HG03565 (cell line): ENCODE measurements at regions not wholly inside any gene's neighbourhood (a gene's known extent, or its start where the extent isn't known, plus 50 kb on each side); places are given as distances from the start of the nearest gene placed in this dataset.
"Not testable (repeated sequence)": the region's sequence is repeated elsewhere in the genome, so short reads cannot be mapped to it uniquely, and the experiment has no call there.

Experiments
- ATAC-seq: cut with Tn5 transposase; IDR thresholded peaks from one replicate; pipeline ENCODE4 v1.9.1; 2021; ENCODE audit warnings: mild to moderate bottlenecking, moderate library complexity; ENCODE audit not compliant: unreplicated experiment

- no peak for ATAC-seq
These were observed 207.2 kb upstream of the ZNF184 start for GRCh38 chr6:27679964-27680694.

- no peak for ATAC-seq
These were observed 206.5 kb upstream of the ZNF184 start for GRCh38 chr6:27679308-27679963.

GRCh38 chr6:27678469-27678868 lies 205.6 kb upstream of the ZNF184 start:
- no peak for ATAC-seq

DNA sequence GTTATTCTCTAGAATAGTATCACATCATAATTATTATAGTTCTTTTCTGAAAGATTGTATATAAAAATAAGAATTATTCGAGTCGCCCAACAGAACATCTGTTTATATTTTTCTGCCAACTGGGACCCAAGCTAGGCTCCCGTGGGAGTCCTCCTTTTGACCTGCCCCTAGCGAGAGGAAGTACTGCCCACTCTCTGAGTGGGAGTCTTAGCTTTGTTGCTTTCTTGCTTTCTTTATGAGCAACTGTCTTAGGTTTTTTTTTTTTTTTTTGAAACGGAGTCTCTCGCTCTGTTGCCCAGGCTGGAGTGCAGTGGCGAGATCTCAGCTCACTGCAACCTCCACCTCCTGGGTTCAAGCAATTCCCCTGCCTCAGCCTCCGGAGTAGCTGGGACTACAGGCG lies 202.0 kb upstream of the ZNF184 start:
- no peak for ATAC-seq

DNA sequence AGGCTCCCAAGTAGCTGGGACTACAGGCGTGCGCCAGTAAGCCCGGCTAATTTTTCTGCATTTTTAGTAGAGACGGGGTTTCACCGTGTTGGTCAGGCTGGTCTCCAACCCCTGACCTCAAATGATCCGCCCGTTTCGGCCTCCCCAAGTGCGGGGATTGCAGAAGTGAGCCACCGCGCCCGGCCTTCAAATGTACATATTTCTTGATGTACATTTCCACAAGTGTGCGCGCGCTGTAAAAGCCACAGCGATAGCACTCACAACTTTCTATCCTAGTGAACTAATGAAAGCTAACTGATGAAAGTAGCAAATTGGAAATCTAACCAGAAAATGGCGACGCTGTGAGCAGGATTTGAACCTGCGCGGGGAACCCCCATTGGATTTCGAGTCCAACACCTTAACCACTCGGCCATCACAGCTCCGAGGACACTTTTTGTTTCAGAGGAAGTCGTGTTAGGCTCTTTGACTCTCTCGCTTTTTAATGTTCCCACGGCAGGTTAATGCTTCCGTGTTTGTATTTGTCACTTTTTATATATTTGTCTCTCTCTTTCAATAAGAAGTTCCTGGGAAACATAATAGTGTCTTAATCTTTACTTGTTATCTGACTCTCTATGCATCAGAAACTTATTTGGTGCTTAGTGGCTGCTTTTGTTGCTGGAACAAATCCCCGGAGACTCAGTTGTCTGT lies 199.4 kb upstream of the ZNF184 start:
- ATAC-seq = peak; percentile 41

- ATAC-seq = no peak
These were observed 196.9 kb upstream of the ZNF184 start for GRCh38 chr6:27669624-27670301.

DNA sequence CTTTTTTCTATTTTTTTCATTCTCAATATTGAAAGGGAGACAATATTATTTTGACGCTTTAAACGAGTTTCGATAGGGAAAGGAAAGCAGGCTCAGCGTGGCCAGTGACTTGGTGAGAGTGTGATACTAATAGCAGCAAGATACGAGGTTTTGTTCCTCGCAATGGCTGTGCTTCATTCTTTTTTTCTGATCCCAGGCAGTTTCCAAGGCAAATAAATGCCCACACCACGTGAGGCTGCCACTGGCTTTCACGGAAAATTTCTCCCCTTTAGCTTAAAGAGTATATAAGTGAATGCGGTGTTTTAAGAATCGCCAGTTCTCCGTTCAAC lies 196.4 kb upstream of the ZNF184 start:
- no peak for ATAC-seq

GRCh38 chr6:27668442-27669294 lies 195.8 kb upstream of the ZNF184 start:
- no peak for ATAC-seq

GRCh38 chr6:27667657-27668441 lies 194.9 kb upstream of the ZNF184 start:
- no peak for ATAC-seq

DNA sequence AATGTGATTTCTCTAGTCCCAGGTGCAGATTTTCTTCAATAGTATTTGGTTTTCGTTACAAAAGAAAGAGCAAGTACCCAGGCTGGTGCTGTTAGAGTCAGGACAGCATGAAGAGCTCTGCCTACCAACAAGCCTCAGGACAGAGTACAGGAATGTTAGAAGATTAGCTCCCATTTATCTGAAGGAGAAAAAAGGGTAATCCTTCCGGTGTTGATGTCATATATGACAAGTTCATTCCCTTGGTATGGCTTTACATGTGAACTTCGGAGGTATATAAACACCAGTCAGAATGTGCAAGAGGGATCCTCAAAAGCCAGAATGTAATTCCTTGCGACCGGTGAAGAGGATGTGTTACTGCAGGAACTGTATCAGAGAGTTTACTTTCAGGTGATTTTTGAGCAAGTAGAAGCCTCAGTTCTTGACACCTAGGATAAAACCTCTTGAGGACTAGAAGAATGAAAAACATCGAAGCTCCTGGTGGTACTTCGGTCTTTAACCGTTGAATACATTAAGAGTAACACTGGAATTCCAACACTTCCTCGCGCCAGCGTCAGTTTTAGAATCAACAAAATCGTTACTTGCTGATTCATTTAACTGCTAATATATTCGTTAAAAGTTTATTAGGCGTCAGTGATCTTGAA lies 194.2 kb upstream of the ZNF184 start:
- ATAC-seq = no peak

- no peak for ATAC-seq
These were observed 189.9 kb upstream of the ZNF184 start for GRCh38 chr6:27662769-27663168.

DNA sequence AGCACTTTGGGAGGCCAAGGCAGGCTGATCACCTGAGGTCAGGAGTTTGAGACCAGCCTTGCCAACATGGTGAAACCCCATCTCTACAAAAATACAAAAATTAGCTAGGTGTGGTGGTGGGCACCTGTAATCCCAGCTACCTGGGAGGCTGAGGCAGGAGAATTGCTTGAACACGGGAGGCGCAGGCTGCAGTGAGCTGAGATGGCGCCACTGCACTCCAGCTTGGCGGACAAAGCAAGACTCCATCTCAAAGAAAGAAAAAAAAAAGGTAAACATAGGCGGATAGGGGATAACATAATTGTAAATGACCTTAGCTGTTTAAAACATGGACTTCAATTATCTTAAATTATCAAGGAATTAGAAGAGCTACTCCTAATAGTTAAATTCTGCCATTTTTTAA lies 189.3 kb upstream of the ZNF184 start:
- ATAC-seq = not testable (repeated sequence)

DNA sequence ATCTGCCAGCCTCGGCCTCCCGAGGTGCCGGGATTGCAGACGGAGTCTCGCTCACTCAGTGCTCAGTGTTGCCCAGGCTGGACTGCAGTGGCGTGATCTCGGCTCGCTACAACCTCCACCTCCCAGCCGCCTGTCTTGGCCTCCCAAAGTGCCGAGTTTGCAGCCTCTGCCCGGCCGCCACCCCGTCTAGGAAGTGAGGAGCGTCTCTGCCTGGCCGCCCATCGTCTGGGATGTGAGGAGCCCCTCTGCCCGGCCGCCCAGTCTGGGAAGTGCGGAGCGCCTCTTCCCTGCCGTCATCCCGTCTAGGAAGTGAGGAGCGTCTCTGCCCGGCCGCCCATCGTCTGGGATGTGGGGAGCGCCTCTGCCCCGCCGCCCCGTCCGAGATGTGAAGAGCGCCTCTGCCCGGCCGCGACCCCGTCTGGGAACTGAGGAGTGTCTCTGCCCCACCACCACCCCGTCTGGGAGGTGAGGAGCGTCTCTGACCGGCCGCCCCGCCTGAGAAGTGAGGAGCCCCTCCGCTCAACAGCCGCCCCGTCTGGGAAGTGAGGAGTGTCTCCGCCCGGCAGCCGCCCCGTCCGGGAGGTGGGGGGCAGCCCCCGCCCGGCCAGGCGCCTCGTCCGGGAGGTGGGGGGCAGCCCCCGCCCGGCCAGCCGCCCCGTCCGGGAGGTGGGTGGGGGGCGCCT lies 180.4 kb upstream of the ZNF184 start:
- ATAC-seq = not testable (repeated sequence)

DNA sequence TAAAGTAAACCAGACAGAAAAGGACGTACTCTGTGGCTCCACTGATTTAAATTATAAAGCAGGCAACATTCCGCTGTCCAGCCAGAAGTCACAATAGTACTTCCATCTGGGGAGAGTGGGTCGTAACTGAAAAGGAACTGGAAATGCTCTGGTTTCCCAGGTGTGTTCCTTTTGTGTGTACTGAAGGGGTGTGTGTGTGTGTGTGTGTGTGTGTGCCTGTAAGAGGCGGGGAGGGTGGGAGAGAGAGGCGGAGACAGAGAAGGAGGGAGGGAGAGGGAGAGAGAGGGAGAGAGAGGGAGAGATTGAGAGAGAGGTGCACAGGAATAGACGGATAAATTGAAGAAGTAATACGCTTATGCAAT lies 178.4 kb upstream of the ZNF184 start:
- ATAC-seq = no peak

DNA sequence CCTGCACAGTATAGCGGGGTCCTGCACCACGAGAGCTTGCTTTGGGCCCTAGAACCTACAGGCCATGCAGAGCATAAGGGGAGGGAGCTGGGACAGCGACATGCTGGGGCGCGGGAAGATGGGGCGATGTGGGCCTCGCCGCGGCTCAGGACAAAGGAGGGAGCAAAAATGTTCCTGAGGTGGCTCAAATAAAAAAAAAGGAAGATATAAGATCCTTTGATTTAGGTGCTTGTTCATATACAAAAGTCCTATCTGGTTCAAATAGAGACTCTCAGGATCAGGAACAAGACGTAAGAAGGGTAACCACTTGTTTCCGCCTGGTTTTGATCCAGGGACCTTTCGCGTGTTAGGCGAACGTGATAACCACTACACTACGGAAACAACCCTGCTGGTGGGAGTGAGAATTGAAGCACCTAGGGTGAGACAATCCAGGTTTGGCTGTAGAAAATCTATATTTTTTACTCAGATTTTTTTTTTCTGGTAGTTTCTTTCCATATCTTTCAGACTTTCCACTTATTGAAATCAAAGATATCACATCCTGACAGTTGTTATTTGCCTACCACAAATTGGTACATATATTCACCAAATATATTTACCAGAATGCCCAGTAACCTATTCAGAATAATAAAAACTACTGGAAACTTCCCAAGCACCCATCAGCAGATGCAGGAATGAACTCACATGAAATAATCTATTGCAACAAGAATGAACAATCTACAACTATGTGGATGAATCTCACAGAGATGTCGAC lies 177.9 kb upstream of the ZNF184 start:
- ATAC-seq = no peak

- no peak for ATAC-seq
These were observed 171.6 kb upstream of the ZNF184 start for GRCh38 chr6:27644528-27644927.

GRCh38 chr6:27642744-27643456 lies 170.0 kb upstream of the ZNF184 start:
- no peak for ATAC-seq

DNA sequence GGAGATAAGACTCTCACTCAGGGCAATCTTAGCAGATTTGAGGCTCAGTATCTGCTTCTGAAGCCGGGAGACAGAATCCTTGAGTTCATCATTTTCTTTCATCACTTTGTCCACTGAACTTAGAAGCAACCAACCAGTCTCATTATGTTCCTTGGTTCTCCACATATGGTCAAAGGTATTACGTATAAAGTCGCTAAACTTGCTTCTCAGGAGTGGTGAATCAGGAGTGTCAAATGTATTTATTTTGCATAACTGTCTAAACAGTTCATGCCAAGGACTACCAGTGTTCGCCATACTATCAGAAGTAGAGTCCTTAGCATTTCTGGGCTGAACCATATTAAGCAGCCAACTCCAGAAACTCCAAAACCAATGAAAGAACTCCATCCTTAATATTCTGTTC lies 163.0 kb upstream of the ZNF184 start:
- not testable (repeated sequence) for ATAC-seq
